Activated CD8-positive, alpha-beta T cell treated with anti-CD3 and anti-CD28 coated beads, Interleukin-2, amount 10 ng/mL, durations not matched to agents 7 days and 5 days (primary cell): ENCODE measurements at regions not wholly inside any gene's neighbourhood (a gene's known extent, or its start where the extent isn't known, plus 50 kb on each side); places are given as distances from the start of the nearest gene placed in this dataset.
A peak's percentile ranks its signal among the peaks of the same experiment; 100 is the strongest.
"Not testable (repeated sequence)": the region's sequence is repeated elsewhere in the genome, so short reads cannot be mapped to it uniquely, and the experiment has no call there.

Source experiments
- ATAC-seq: fragments of 150-1000 bp; cut with Tn5 transposase; one replicate; pipeline ENCODE4 v1.10.0; 2021; ENCODE audit warnings: moderate library complexity
- CTCF ChIA-PET: fragments of 350-600 bp; sonication (Branson Sonifier 250); formaldehyde crosslinking; loops from one replicate; lab custom pipeline; 2021; ENCODE audit warnings: antibody characterized with exemption; lab: Charles Lee
- POLR2A ChIA-PET: fragments of 350-600 bp; sonication (Branson Sonifier 250); formaldehyde crosslinking; loops from one replicate; lab custom pipeline; 2021; ENCODE audit warnings: antibody characterized with exemption; lab: Charles Lee
- DNase-seq: peaks from one replicate; pipeline ENCODE4 v3.0.0-alpha.2; 2020
- H3K27ac Mint-ChIP-seq: one replicate; pipeline ENCODE4 v1.8.0; 2021; ENCODE audit warnings: mild to moderate bottlenecking, mixed read lengths
- H3K27me3 Mint-ChIP-seq: one replicate; pipeline ENCODE4 v1.8.0; 2021; ENCODE audit warnings: low read depth, mixed read lengths
- H3K36me3 Mint-ChIP-seq: one replicate; pipeline ENCODE4 v1.8.0; 2021; ENCODE audit warnings: low read depth, mixed read lengths
- H3K4me1 Mint-ChIP-seq: one replicate; pipeline ENCODE4 v1.8.0; 2021; ENCODE audit warnings: low read depth, mixed read lengths
- H3K4me3 Mint-ChIP-seq: one replicate; pipeline ENCODE4 v1.8.0; 2021; ENCODE audit warnings: mild to moderate bottlenecking, mixed read lengths
- H3K9me3 Mint-ChIP-seq: one replicate; pipeline ENCODE4 v1.8.0; 2022; ENCODE audit warnings: mixed read lengths; ENCODE audit not compliant: insufficient read depth

DNA sequence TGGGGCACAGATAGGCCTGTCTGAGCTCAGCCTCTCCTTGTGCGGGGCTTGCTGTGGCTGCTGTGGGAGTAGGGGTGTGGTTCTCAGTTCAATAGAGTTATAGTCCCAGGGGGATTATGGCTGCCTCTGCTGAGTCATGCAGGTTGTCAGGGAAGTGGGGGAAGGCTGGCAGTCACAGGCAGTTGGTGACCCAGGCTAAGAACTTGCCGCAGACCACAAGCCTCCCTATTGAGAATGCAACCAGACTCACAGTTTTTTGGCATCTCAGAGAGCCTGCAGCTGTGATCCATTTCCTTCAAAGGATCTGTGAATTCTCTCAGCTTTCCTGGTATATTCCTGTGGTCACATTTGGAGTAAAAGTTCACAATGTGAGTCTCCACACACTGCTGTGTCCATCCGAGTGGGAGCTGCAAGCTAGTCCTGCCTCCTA is 364.9 kb downstream of the ZNF674 start:
- Mint-ChIP-seq H3K4me3 (no peak overlapping the region), H3K4me1 (peaks cover 21% of the 10 kb centered on the region), H3K36me3 (no peaks in the 10 kb centered on the region), H3K27me3 (peaks cover 2% of the 10 kb centered on the region), H3K27ac (peak overlapping the region; percentile 46), H3K9me3 (no peaks in the 10 kb centered on the region)
- ChIA-PET POLR2A (no interaction called here), CTCF (no interaction called here)
- DNase-seq (peak; percentile 33), ATAC-seq (no peak)

DNA sequence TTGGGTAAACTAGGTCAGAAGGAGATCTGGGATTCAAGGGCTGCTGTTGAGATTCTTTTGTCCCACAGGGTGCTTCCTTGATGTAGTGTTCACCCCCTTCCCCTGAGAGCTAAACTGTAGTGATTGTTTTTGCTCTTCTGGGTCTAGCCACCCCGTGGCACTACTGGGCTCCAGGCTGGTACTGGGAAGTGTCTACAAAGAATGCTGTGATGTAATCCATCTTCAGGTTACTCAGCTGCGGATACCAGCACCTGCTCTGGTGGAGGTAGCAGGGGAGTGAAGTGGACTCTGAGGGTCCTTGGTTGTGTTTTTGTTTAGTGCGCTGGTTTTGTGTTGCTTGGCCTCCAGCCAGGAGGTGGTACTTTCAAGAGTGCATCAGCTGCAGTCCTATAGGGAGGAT is 365.5 kb downstream of the ZNF674 start:
- ATAC-seq (no peak), DNase-seq (no peak)
- no peak overlapping the region for H3K4me3 Mint-ChIP-seq
- H3K27me3 Mint-ChIP-seq: peaks cover 2% of the 10 kb centered on the region
- no peaks in the 10 kb centered on the region for H3K9me3 Mint-ChIP-seq
- H3K27ac Mint-ChIP-seq: no peak overlapping the region
- CTCF ChIA-PET: no interaction called here
- POLR2A ChIA-PET: no interaction called here
- no peaks in the 10 kb centered on the region for H3K36me3 Mint-ChIP-seq
- H3K4me1 Mint-ChIP-seq: peaks cover 21% of the 10 kb centered on the region

DNA sequence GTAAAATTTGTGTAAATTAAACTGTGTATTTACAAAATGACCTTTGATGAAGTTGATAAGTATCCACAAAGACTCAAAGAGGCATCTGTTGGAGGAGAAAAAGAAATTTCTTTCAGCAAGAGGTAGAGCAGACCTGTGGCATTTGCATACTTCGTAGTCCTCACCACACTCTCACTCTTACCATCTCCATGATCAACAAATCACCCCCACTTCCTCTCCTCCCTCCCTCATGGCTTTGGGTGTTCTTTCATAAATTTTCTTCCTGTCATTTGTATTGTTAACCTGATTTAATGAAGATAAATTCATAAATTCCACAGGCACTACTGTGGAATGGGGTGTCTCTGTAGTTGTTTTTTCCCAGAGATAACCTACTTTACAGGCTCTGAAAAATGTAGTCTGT is 366.5 kb downstream of the ZNF674 start:
- H3K4me1 Mint-ChIP-seq: peaks cover 21% of the 10 kb centered on the region
- POLR2A ChIA-PET: no interaction called here
- ATAC-seq (no peak), DNase-seq (no peak)
- no peak overlapping the region for H3K27ac Mint-ChIP-seq
- H3K36me3 Mint-ChIP-seq: no peaks in the 10 kb centered on the region
- H3K27me3 Mint-ChIP-seq: peaks cover 2% of the 10 kb centered on the region
- no peak overlapping the region for H3K4me3 Mint-ChIP-seq
- CTCF ChIA-PET: no interaction called here
- H3K9me3 Mint-ChIP-seq: no peaks in the 10 kb centered on the region

DNA sequence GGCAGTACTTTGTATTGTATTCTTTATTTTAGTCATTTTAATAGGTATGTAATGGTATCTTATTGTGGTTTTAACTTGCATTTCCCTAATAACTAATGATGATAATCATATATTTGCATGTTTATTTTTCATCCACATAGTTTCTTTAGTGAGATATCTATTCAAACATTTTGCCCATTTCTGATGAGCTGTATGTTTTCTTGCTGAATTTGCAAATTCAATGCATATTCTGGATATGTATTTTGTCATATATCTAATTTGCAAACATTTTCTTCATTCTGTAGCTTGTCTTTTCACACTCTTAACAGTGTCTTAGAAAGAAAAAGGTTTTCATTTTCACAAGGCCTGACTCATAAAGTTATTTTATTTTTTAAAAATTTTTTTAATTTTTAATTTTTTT is 372.1 kb downstream of the ZNF674 start:
- H3K27ac Mint-ChIP-seq: no peak overlapping the region
- H3K4me1 Mint-ChIP-seq: no peaks in the 10 kb centered on the region
- POLR2A ChIA-PET: no interaction called here
- H3K9me3 Mint-ChIP-seq: peaks cover 4% of the 10 kb centered on the region
- ATAC-seq (no peak), DNase-seq (no peak)
- no peak overlapping the region for H3K4me3 Mint-ChIP-seq
- no peaks in the 10 kb centered on the region for H3K36me3 Mint-ChIP-seq
- H3K27me3 Mint-ChIP-seq: peaks cover 2% of the 10 kb centered on the region
- CTCF ChIA-PET: no interaction called here

DNA sequence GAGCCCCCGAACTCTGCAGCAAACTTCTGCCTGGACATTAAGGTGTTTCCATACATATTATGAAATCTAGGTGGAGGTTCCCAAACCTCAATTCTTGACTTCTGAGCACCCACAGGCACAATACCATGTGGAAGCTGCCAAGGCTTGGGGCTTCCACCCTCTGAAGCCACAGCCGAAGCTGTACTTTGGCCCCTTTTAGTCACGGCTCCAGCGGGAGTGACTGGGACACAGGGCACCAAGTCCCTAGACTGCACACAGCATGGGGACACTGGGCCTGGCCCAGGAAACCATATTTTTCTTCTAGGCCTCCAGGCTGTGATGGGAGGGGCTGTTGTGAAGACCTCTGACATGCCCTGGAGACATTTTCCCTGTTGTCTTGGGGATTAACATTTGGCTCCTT is 373.8 kb downstream of the ZNF674 start:
- H3K4me3 Mint-ChIP-seq, H3K9me3 Mint-ChIP-seq, POLR2A ChIA-PET, H3K36me3 Mint-ChIP-seq, CTCF ChIA-PET, DNase-seq, ATAC-seq, H3K27ac Mint-ChIP-seq, H3K4me1 Mint-ChIP-seq, H3K27me3 Mint-ChIP-seq: not testable (repeated sequence)

DNA sequence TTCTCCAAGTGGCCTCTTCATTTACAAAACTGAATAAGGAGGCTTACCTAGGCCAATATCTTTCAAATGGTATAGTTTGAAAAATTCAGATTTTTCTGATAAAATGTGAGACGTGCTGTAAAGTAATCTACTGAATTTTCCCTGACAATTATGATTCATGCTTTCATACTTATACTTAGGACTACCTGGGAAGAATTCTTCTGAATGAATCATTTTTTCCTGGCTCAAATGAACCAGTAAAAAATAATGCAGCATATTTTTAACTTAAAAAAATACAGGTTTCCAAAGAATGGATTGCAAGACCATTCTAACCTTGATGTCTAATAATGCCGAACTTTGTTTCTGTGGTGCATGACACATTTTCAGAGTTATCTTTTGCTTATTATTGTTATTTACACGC is 375.4 kb downstream of the ZNF674 start:
- POLR2A ChIA-PET: no interaction called here
- Mint-ChIP-seq H3K9me3 (peaks cover 4% of the 10 kb centered on the region), H3K4me3 (no peak overlapping the region), H3K4me1 (no peaks in the 10 kb centered on the region), H3K27ac (no peak overlapping the region), H3K27me3 (peaks cover 2% of the 10 kb centered on the region), H3K36me3 (no peaks in the 10 kb centered on the region)
- CTCF ChIA-PET: no interaction called here
- ATAC-seq (no peak), DNase-seq (no peak)

DNA sequence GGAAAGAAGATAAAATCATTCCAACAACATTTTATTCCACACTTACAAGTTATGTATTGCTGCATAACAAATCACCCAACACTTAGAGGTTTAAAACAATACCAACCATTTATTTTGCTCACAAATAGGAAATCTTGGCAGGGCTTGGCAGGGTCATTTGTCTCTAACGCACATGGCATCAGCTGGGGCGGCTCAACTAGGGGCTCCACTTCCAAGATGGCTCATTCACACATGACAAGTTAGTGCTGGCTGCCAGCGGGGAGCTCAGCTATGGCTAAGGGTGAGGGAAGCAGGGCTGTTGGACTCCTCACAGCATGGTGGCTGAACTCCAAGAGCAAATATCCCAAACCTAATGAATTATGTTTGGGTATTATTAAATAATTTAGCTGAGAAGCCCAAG is 377.0 kb downstream of the ZNF674 start:
- H3K4me3 Mint-ChIP-seq: no peak overlapping the region
- DNase-seq (no peak), ATAC-seq (no peak)
- H3K36me3 Mint-ChIP-seq: no peaks in the 10 kb centered on the region
- H3K27me3 Mint-ChIP-seq: peaks cover 2% of the 10 kb centered on the region
- POLR2A ChIA-PET: no interaction called here
- H3K27ac Mint-ChIP-seq: no peak overlapping the region
- peaks cover 4% of the 10 kb centered on the region for H3K9me3 Mint-ChIP-seq
- no peaks in the 10 kb centered on the region for H3K4me1 Mint-ChIP-seq
- CTCF ChIA-PET: no interaction called here

DNA sequence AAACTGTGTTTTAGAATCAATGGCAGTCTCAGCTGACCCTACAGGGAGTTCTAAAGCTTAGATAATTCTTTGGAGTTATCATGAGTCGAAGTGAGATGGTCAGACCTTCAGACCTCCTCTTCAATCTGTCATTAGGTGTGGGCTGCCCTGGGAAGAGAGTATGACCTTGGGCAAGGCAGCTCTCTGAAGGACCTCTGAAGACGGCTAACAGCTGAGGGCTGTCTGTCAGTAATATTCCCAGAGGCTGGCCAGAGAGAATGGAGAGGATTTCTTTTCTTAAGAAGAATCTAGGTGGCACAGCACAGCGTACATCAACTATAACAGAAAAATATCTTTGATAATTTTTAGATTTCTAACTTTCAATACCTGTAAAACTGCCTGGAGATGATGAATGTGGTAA is 379.4 kb downstream of the ZNF674 start:
- H3K4me1 Mint-ChIP-seq: no peaks in the 10 kb centered on the region
- H3K4me3 Mint-ChIP-seq: no peak overlapping the region
- DNase-seq (no peak), ATAC-seq (no peak)
- ChIA-PET POLR2A (no interaction called here), CTCF (no interaction called here)
- H3K27ac Mint-ChIP-seq: no peak overlapping the region
- H3K9me3 Mint-ChIP-seq: no peaks in the 10 kb centered on the region
- no peaks in the 10 kb centered on the region for H3K36me3 Mint-ChIP-seq
- H3K27me3 Mint-ChIP-seq: peaks cover 2% of the 10 kb centered on the region

DNA sequence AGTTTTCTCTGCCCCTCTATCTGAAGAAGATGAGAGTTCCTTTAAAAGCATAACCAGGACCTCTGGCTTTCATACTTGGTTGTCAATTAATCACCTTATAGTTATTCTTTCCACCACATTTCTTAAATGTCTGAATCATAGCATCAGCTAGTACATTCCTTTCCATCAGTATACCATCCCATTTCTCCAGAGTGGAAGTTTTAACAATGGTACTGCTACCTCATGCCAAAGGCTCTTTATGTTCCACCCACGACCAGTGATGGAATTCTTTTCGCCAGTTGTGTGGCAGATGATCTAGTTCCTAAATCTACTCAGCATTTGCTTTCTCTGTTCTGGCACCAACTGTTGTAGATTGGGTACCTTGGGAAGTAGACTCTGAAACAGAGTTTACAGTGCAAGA is 379.8 kb downstream of the ZNF674 start:
- Mint-ChIP-seq H3K4me3 (no peak overlapping the region), H3K4me1 (no peaks in the 10 kb centered on the region), H3K9me3 (no peaks in the 10 kb centered on the region)

DNA sequence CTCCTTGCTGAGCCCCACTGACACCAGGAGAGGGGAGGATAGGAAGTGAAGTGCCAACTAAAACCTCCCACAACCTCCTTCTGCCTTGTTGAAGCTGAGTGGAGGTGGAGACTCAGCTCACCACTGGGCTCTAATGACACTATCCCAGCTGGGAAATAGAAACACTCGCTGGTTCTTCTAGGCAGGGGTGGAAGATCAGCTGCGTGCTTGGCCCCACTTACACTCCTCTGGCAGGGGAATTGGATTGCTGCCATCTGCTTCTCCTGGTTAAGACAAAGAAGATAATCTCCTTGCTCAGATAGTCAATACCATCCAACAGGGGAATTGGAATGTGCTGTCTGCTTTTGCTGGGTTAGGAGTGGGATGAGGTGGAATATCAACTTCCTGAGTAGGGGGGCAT is 392.5 kb downstream of the ZNF674 start:
- Mint-ChIP-seq H3K9me3 (no peaks in the 10 kb centered on the region), H3K4me3 (no peak overlapping the region), H3K27ac (no peak overlapping the region), H3K36me3 (no peaks in the 10 kb centered on the region), H3K4me1 (no peaks in the 10 kb centered on the region), H3K27me3 (no peaks in the 10 kb centered on the region)
- ATAC-seq (no peak), DNase-seq (no peak)
- ChIA-PET POLR2A (no interaction called here), CTCF (no interaction called here)

More for the DNA sequence above, 379.8 kb downstream of the ZNF674 start:
- no peak overlapping the region for H3K27ac Mint-ChIP-seq
- H3K36me3 Mint-ChIP-seq: no peaks in the 10 kb centered on the region
- peaks cover 2% of the 10 kb centered on the region for H3K27me3 Mint-ChIP-seq
- POLR2A ChIA-PET: no interaction called here
- DNase-seq: no peak
- CTCF ChIA-PET: no interaction called here
- ATAC-seq: no peak

DNA sequence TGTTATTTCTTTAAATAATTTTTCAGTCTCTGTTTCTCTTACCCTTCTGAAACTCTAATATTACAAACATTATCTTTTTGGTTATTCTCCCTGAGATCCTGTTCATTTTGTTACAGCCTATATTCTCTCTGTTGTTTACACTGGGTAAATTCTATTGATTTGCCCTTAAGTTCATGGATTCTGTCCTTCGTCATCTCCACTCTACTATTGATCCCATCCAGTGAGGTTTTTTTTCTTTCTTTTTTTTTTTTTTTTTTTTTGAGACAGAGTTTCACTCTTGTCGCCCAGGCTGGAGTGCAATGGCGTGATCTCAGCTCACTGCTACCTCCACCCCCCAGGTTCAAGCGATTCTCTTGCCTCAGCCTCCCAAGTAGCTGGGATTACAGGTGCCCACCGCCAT is 393.9 kb downstream of the ZNF674 start:
- H3K36me3 Mint-ChIP-seq, CTCF ChIA-PET, H3K4me1 Mint-ChIP-seq, H3K4me3 Mint-ChIP-seq, H3K27ac Mint-ChIP-seq, POLR2A ChIA-PET, H3K27me3 Mint-ChIP-seq, ATAC-seq, DNase-seq, H3K9me3 Mint-ChIP-seq: not testable (repeated sequence)

DNA sequence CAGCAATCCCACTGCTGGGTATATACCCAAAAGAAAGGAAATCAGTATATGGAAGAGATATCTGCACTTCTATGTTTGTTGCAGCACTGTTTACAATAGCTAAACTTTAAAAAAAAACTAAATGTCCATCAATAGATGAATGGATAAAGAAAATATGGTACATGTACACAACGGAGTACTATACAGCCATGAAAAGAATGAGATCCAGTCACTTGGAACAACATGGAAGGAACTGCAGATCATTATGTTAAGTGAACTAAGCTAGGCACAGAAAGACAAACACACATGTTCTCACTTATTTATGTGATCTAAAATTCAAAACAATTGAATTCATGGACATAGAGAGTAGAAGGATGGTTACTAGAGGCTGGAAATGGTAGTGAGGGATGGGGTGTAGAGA is 400.7 kb downstream of the ZNF674 start:
- H3K4me3 Mint-ChIP-seq: no peak overlapping the region
- H3K27ac Mint-ChIP-seq: no peak overlapping the region
- H3K9me3 Mint-ChIP-seq: no peaks in the 10 kb centered on the region
- H3K27me3 Mint-ChIP-seq: no peaks in the 10 kb centered on the region
- no peaks in the 10 kb centered on the region for H3K36me3 Mint-ChIP-seq
- H3K4me1 Mint-ChIP-seq: no peaks in the 10 kb centered on the region
- DNase-seq: no peak
- ChIA-PET POLR2A (no interaction called here), CTCF (no interaction called here)
- ATAC-seq: no peak

DNA sequence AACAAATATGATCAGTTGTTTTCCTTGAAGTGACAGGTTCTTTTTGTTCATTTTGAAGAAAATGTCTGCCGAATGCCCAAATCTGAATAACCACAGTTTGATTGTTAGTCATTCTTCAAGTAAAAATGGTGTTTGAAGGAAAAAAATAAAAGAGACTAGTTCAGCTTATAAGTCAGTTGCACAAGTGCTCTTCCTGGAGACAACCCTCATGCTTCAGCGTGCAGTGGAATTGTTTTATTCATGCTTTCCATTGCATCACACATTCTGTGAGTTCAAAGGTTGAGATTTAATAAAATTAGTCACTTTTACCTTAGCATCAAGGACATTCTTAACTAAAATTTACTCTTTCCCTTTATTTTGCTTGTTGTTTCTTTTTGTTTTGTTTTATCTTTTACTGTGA is 404.9 kb downstream of the ZNF674 start:
- no peak for DNase-seq
- ChIA-PET POLR2A (no interaction called here), CTCF (no interaction called here)
- H3K9me3 Mint-ChIP-seq: no peaks in the 10 kb centered on the region
- no peaks in the 10 kb centered on the region for H3K4me1 Mint-ChIP-seq
- H3K36me3 Mint-ChIP-seq: no peaks in the 10 kb centered on the region
- no peak overlapping the region for H3K4me3 Mint-ChIP-seq
- ATAC-seq: no peak
- H3K27ac Mint-ChIP-seq: no peak overlapping the region
- H3K27me3 Mint-ChIP-seq: no peaks in the 10 kb centered on the region
